Stimulated activated CD4-positive, alpha-beta T cell treated with anti-CD3 and anti-CD28 coated beads, Interleukin-15, amount 100 ng/mL, for 1 hour (primary cell): ENCODE measurements at regions not wholly inside any gene's neighbourhood (a gene's known extent, or its start where the extent isn't known, plus 50 kb on each side); places are given as distances from the start of the nearest gene placed in this dataset.

ENCODE experiments used
- DNase-seq, 2 donors: peaks; one replicate each; pipeline ENCODE4 v3.0.0-alpha.2; 2020; ENCODE audit warnings: low read depth in 1 of 2, low spot score in 1 of 2

DNA sequence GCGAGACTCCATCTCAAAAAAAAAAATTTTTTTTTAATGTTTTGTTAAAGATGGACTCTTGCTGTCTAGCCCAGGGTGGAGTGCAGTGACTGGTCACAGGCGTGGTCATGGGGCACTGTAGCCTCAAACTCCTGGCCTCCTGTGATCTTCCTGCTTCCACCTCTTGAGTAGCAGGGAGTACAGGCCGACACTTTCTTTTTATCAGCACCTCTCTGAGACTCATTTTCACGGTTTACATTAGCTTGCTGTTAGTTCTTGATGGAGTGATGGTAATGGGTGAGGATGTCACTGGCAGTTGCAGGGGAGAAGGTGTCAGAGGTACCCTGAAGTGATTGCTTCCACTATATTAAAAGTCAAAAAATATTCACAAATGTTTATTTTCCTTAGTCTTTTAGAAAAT is 95.3 kb upstream of the MTPN start:
- DNase-seq, result no peak

DNA sequence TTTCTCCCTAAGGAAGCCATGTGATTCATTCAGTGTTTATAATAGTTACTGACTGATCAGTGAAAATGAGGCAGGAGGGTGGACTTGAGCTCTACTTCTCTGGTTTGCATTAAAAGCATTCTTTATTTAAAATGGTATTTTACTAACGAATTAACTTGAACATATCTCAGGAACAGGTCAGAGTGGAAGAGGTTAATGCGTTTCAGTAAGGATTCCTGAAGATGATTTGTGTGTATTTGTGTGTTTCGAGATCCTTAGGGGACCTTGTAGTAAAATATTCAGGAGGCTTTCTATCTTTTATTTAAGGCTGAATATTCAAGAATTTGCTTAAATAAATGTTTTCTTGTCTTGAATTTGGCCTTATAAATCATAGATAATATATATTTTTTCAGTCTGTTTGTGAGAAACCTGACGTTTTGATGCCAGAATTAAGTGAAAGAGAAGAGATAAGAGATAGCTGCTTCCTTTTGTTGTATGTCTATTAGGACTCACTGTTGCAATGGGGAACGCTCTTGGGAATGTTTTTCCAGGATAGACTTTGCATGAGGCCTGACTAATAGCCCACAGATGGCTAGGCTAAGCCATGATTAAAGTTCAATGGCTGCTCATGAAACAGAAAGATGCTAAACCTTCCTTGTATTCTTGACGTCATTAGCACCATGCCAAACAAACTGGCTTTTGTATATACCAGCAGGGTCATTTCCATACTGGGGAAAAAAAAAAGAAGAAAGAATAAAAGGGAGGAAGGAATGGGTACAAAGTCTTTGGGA is 93.8 kb upstream of the MTPN start:
- DNase-seq, result no peak

DNA sequence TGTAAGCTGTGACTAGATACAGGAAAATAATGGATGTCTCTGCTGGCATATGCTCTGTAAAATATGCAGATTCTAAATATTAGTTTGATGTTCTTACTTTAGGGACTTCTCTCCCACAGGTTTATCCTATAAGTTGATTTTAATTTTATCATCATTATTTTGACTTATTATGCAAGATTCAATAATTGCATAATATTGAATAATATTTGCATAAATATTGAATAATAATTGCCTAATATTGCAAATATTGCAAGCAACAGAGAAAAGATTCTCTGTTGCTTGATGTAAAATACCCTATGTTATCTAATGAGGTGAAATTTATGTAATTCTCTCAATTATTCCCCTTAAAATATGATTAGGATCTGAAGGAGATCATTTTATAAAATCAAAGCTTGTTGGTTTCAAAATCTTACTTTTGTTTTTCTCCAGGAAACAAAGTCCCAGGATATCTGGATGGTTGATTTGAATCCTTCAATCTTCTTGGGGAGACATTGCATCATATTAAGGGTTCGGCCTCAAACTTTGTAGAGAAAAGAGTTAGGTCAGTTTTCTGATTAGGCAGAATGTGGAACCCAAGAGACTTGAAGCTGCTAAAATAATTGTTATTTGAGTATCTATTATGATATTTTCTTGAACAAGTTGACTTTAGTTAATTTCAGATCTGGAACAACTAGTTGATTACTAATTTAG is 92.8 kb upstream of the MTPN start:
- no peak for DNase-seq

DNA sequence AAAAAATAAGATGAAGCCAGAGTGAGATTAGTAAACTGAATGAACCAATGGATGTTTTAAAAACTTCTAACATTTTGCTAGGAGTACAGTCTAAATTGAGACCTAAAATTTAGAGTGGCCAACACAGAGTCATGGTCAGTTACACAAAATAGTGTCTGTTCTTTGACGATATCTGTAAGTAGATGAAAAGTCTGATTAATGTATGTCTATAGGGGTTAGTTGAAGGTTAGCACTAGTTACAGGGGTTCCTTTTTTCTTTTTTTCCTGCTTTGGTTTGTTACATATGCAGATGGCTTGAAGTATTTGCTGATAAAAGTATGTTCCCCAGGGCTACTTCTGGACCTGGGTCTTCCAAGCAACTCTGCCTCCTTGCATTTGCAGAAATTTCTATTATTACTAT is 90.1 kb upstream of the MTPN start:
- DNase-seq, result no peak

DNA sequence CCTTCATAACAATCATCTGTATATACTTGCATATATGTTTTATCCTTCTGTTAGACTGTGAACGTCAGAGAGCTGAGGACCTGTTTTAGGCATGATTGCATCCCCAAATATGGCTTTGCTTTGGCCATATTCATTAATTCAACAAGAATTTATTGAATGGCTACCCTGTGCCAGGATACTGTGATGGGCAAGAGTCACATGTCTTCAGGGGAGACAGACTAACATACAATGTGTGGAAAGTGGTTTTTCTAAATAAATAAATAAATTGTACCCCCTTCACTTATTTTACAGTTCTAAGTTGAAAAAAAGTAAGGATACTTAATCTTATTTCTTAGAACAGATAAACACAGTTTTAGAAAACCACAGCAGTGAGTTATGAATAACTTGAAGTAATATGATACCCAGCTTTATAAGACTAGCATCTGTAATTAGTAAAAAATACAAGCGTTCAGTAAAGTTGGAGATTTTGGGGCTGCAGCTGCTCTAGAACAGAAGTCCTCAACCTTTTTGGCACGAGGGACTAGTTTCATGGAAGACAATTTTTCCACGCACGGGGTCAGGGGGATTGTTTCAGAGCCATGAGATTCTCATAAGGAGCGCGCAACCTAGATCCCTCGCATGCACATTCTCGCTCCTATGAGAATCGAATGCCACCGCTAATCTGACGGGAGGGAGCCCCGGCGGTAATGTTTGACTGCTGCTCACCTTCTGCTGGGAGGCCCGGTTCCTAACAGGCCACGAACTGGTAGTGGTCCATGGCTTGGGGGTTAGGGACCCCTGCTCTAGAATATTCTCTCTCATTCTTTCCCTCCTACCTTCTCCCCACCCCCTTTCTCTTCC is 89.4 kb upstream of the MTPN start:
- no peak for DNase-seq

DNA sequence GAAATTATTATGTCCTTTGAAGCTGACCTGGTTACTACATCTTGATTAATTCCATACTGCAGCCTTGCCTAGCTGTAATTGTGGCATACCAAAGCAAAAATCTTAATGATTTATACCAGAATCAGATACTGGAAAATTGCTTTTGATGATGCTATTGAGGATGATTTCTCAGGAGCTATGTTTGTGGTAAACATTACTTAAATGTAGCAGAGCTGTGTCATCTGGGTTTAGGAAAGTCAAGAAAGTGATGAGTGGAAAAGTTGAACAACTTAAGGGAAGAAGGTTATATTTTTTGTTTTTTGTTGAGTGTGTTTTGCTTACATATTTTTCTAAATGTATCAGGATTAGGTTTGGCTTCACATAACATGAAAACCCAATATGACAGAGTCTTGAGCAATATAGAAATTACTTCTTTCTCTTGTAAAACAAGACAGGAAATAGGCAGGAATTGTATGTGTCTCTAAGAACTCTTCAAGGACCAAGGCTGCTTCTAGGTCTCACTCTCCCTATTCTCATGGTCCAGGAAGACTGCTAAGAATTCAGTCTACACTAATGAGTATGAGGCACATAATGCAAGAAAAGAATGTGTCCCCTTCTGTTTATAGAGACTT is 87.6 kb upstream of the MTPN start:
- no peak for DNase-seq

DNA sequence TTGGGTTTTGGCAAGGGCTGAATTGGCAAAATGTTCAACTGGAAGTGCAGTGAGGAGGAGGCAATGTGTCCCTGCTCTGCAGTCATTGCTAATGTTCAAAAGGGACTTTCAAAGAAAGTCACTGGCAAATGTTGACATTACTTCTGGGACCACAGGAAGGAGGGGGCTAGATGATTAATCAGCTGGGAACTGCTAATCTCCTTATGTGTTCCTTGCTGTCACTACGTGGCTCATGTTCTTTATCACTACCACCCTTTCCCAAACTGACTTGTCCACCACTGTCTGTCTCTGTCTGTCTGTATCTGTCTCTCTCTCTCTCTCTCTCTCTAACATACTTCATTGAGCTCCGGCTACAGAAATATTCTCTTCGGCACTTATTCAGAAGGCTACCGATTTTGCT is 86.9 kb upstream of the MTPN start:
- no peak for DNase-seq

DNA sequence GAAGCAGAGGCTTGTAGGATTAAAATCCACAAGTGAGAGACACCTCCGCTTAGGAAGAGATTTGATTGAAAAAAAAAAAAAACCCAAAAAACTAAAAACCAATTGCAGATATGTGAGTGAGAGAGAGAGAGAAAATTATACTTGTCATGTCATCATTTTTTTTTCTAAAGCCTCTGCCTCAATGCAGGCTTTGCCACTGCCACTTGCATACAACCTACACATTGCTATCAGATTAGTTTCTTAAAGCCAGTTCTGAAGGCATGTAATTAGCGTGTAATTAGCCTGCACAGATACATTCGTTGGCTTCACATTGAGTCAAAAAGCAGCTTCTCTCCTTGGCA is 86.1 kb upstream of the MTPN start:
- no peak for DNase-seq

DNA sequence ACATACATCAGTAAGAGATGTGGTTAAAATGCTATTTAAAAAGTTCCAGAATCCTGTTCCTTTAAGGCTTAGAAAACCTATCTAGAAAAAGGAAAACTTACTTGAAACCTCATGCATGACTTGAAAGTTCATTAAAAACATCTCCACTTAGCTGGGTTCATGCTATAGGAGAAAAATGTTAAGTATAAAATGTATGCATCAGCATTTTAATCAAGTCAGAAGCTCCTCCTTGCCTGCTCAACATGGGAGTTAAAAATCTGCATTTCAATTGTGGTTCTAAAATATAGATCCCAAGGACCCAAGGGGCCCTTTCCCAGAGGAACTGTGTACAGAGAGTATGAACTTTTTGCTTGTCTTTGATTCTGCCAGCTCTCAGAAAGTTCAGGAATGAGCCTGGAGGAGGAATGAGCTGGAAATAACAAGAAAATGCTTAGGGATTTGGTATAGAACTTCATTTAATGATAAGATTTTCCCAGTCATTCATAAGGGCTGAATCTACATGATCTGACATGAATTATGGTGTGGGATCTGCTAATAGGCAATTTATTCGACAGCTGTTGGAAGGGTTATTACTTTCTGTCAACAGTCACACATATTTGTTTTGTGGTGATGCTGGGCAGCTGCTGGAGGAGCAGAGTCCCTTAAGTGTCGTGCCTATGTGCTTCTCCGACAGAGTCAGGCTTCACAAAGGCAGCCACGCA is 85.6 kb upstream of the MTPN start:
- DNase-seq, result no peak

DNA sequence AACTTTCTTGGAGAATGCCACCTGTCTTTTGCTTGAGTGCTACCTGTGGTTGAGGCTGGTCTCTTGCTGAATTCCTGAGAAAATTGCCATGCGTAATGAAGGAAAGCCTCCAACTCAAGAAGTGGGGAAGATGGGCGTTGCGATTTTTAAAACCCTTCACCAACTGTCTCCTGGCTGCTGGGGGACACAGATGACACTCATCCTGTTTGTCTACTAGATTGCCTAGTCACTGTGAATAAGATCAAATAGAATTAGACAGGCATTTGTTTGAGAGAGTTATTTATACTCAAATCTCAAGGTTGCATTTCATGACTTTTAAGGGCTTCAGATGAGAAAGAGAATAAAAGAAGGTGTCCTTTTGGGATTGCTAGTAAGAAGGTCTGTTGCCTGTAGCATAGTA is 84.3 kb upstream of the MTPN start:
- no peak for DNase-seq

DNA sequence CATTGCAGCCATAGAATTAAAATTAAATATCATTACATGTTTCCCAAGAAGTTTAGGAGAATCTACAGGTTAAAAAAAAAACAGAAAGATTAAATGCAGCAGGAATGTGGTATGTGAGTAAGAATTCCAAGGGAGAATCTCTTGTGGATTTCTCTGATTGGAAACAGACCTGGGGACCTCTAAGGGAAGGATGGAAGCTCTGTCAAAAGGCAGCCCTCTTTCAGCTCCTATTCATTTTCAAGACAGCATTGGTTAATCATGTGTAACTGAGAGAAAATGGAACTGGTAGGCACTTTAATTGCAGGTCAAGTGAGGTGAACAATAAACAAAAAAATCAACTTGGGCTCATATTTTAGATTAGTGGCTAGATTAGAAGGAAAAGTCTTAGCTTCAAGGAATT is 81.4 kb upstream of the MTPN start:
- no peak for DNase-seq

DNA sequence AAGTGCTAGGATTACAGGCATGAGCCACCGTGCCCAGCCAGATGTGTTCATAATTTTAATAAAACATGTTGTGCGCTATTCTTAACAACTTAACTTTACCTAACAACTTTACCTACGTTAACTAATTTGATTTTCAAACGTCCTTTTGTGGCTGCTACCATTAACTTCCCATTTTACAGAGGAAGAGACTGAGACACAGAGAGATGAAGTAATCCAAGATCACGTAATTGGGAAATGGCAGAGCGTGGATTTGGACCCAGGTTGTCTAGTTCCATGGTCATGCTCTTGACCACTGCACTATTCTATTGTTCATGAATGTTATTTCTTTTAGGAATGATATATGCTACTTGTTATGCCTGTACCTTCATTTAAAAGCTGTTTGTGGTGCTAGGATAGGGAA is 80.3 kb upstream of the MTPN start:
- DNase-seq, result no peak

DNA sequence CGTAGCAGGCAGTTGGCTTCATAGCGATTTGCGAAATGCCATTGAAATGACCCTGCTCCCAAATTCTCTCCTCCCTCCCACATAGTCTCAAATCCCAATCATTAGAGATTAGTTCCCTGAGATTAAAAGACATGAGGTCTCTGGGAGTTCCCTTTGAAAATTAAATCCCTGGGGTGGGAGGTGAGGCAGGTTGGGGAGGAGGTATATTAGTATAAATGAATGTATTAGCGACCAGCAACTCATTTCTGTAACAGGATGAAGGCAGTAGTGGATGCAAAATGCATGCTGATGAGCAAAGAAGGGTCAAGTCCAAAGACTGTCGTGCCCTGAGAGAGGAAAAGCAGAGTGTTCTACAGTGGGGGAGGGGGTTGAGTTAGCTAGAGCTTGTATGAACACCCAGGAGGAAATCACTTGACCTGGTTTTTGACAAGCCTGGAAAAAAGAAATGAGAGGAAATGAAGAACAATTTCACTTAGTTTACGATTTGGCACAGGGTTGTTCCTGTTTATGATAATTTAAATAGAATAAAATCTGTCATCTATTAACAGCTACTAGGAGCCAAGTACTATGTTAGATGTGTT is 79.6 kb upstream of the MTPN start:
- DNase-seq, result no peak

DNA sequence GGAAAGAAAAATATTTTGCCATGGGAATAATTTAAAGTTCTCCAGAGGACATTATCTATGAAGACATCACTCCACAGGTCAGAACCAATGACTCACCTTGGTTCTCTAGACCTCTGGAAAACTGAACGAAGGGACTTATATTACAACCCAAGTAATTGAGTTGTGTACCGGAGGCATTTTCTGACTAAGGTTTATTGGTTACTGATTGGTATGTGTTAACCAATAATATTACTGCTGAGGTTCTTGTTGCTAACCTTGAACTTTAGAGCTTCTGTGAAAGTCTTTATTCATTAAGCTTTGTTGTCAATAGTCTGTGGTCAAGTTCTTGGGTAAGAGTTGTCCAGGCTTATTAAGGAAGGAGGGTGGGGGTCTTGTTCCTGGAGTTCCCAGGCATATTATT is 78.1 kb upstream of the MTPN start:
- no peak for DNase-seq

DNA sequence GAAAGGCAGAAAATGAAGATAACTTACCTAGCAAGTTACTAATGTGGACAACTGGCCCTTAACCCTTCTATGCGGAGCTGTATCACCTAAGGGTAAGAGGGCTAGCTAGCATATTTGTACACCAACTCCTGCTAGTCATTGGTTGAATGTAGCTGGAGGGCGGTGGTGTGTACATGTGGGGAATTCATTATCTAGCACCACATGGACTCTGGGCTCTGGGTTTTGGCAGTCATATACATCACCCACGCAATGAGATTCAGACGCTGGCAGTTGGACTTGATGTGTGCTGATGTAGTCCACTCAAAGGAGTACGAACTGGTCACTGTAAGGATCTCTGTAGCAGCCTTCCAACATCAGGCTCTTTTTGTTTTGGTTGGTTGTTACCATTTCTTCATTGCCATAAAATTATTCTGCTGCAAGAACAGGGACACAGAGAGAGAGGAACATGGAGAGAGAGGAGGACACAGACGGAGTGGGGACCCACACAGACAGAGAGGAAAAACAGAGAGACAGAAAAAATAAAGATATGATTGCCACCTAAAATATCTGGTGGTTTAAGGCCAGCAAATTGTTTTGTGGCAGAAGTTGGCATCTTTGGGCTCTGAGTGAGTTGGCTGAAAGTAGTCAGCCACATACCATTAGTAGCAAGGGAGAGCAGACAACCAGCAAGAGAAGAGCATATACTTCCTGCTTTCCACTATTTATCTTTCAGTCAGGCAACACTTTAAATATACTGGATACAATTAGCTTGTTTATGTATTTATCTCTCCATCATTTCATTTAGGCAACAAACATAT is 76.7 kb upstream of the MTPN start:
- no peak for DNase-seq

DNA sequence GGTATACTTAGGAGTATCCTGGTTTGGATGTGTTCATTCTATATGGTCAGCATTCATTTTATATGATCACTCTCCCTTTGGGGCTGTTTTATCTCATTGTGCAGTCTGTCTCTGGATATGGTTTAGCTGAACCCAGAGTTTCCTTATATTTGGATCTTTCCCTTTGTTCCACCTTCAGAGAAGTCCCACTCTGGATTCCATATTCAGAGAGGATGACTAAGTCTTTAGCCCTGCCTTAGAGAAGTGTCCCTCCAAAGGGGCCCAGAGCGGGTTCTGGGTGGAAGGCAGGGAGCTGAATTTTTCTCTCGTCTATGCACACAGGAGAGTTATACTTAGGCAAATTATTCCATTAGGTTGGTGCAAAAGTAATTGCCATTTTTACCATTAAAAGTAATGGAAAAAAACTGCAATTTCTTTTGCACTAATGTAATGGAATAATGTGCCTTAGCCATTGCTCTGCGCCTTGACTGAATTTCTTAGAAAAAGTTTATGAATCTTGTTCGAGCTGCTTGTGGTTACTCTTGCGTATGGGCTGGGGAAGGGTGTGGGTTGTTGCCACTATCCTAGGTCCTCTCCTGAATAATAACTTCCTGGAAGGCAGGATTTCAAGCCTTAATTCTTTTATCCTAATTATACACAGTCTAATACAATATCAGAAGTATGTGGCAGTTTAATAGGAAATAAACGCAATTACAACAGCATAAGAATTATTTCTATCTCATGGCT is 74.2 kb upstream of the MTPN start:
- no peak for DNase-seq

DNA sequence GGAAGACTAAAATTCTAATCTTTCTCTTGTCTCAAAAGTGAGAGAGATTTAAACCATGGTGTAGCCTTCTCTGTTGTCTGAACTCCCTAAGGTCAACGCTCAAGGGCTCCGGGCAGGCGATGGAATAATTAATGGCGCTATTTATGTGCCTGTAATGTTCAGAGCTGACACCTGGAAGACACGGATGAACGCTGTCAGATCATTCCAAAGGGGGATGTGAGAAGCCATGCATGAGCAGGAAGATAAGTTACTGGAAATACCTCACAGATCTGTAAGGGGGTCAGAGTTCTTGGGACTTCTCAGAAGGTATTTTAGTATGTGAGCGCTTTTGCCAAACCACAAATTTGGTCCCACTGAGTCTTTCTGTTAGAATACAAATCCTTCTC is 73.3 kb upstream of the MTPN start:
- DNase-seq, result no peak

DNA sequence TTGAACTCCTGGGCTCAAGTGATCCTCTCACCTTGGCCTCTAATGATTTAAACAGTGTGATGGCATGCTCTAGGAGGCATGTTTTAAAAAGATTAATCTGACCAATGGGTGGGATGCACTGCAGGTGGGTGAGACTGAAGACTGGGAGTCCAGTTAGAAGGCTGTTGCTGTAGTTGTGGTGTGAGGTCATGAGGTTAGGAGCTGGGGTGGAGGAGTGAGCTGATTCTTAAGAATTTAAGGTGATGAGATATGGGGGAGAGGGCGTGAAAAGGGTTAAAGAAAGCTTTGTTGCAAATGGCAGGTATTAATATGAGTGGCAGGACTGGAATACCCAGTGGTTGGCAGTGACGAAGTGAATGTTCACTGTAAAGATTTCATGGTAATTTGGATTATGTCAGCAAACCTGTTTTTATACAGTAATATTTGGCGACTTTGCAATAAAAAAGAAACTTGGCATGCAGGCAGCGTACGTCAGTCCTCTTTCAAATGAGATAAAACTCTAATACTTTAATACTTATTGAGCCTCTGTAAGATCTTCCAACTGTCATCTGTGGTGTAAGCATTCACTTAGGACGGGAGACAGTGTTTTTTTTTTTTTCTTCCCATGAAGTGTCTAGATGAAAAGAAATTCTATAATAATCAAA is 72.8 kb upstream of the MTPN start:
- no peak for DNase-seq

DNA sequence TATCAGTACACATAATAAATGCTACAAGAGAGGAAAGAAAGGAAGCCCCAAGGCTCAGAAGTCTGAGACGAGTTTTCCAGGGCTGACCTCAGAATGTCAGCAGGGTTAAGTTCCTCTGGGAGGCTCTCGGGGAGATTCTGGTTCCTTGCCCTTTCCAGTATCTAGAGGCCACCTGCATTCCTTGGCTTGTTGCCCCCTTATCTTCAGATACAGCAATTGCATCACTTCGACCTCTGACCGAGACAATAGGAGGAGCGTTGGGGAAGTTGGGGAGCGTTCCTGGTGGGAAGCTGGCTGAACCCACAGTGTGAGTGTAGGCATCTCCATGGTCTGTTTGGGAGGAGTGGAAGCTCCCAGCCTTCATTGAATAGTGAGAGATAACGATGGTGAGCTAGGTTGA is 72.0 kb upstream of the MTPN start:
- no peak for DNase-seq
